Omental fat pad (tissue), 3 donors: ENCODE measurements at regions not wholly inside any gene's neighbourhood (a gene's known extent, or its start where the extent isn't known, plus 50 kb on each side); places are given as distances from the start of the nearest gene placed in this dataset.
"Not testable (repeated sequence)": the region's sequence is repeated elsewhere in the genome, so short reads cannot be mapped to it uniquely, and the experiment has no call there.

Experiments used
- ATAC-seq: fragments of 150-250 bp; one replicate; pipeline ENCODE4 v1.9.1; 2016; ENCODE audit warnings: mild to moderate bottlenecking, moderate library complexity; ENCODE audit not compliant: low FRiP score
- DNase-seq: peaks from one replicate; pipeline ENCODE4 v3.0.0-alpha.2; 2019; ENCODE audit warnings: low spot score
- TF ChIP-seq, protein P1 (sequence below), 3 donors: fragments of 450-650 bp; IDR thresholded peaks; one replicate each; pipeline ENCODE4 v1.5.1; 2016 to 2017; ENCODE audit warnings: antibody characterized with exemption in 3 of 3, mild to moderate bottlenecking in 3 of 3, moderate library complexity in 2 of 3

DNA sequence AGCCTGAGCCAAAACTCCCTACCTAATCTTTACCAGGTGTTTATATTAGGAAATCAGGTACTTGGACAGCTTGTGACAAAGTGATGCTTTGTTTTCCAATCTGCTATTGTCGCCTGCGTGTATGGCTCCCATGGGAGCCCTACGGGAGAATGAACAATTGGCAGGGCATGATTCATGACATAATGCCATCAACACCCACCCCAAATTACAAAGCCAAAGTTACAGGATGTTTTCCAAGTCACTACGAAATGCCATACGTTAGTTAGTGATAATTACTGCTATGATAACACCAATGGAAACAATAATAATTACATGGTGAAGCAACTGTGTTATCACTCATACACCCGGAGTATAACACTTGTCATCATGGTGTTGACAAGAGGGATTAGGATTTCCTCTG lies 226.4 kb downstream of the FAM181B start:
- DNase-seq (no peak), ATAC-seq (no peak)
- TF ChIP-seq, protein P1, sequence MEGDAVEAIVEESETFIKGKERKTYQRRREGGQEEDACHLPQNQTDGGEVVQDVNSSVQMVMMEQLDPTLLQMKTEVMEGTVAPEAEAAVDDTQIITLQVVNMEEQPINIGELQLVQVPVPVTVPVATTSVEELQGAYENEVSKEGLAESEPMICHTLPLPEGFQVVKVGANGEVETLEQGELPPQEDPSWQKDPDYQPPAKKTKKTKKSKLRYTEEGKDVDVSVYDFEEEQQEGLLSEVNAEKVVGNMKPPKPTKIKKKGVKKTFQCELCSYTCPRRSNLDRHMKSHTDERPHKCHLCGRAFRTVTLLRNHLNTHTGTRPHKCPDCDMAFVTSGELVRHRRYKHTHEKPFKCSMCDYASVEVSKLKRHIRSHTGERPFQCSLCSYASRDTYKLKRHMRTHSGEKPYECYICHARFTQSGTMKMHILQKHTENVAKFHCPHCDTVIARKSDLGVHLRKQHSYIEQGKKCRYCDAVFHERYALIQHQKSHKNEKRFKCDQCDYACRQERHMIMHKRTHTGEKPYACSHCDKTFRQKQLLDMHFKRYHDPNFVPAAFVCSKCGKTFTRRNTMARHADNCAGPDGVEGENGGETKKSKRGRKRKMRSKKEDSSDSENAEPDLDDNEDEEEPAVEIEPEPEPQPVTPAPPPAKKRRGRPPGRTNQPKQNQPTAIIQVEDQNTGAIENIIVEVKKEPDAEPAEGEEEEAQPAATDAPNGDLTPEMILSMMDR (IDR thresholded peaks at IDR 0.05), result no peak

DNA sequence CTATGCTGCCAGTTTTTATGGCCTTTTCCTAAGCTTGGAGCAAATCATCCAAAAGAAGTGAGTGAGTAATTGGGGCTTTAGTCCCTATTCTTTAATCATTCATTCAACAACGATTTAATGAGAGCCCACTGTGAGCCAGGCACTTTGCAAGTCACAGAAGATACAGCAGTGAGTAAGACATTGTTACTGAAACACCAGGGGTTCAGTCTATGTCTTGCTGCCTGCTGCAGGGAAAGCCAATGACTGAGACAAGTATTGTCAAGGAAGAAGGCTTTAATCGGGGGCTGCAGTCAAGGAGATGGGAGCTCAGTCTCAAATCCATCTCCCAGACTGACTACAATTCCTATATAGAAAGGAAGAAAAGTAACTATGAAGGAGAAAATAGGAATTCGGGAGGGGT lies 228.3 kb downstream of the FAM181B start:
- DNase-seq (no peak), ATAC-seq (no peak)
- TF ChIP-seq, protein P1 (IDR thresholded peaks at IDR 0.05), result no peak

DNA sequence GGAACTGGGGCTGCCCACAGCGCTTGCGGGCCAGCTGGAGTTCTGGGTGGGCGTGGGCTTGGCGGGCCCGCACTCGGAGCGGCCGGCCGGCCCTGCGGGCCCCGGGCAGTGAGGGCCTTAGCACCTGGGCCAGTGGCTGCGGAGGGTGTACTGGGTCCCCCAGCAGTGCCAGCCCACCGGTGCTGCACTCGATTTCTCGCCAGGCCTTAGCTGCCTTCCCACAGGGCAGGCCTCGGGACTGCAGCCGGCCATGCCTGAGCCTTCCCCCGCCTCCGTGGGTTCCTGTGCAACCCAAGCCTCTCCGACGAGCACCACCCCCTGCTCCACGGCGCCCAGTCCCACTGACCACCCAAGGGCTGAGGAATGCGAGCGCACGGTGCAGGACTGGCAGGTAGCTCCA lies 232.5 kb downstream of the FAM181B start:
- not testable (repeated sequence) for DNase-seq, ATAC-seq

DNA sequence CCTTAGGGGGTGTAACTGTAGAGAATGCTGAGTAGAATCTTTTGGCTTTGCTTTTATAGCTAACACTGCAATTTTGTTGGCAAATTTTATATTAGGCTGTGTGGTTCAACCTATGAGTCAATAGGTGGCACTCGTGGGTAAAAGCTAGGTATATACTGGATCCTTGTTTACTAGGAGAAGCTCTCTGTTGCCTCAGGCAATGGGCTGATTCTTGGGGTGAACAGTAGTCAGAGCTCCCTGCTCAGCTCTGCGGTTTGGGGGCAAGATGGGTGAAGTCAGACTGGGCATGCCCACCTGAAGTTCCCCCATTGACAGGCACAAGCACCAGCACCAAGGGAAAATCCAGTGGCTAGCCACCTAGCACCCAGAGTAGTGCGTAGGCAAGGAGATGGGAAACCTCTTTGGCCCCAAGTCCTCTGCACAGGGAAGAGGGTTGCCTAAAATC lies 238.7 kb downstream of the FAM181B start:
- no peak for DNase-seq
- ATAC-seq, result no peak
- TF ChIP-seq, protein P1 (IDR thresholded peaks at IDR 0.05), result no peak

DNA sequence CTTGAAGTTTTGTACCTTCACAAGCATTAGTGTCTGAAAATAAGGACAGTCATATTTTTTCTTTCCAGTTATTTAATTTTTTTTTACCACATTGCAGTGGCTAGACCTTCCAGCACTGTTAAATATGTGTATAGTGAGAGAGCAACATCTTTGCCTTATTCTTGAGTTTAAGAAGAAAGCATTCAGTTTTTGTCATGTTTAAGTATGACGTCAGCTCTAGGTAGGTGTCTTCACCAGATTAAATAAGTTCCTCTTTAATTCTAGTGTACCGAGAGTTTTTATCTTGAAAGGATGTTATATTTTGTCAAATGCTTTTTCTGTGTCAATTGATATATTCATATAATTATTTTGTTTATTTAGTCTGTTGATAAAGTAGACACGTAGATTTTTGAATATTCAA lies 258.8 kb downstream of the FAM181B start:
- no peak for DNase-seq
- TF ChIP-seq, protein P1 (IDR thresholded peaks at IDR 0.05), result no peak
- ATAC-seq, result no peak

DNA sequence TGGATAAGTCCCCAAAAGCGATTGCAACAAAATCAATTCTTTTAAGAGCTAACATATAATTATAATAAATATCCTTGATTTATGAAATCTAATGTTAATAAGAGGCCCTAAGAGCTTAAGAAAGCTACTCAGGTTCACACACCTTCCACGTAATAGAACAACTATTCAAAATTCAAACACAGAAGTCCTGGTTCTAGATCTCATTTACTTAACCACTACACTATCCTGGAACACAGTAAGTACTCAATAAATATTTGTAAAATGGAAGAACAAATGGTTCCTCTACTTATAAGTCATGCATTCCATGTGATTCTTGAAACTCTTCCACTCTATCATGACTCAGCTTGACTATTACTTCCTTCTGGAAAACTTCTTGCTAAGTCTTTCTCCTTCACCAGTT lies 268.2 kb downstream of the FAM181B start:
- DNase-seq, result no peak
- no peak for ATAC-seq

DNA sequence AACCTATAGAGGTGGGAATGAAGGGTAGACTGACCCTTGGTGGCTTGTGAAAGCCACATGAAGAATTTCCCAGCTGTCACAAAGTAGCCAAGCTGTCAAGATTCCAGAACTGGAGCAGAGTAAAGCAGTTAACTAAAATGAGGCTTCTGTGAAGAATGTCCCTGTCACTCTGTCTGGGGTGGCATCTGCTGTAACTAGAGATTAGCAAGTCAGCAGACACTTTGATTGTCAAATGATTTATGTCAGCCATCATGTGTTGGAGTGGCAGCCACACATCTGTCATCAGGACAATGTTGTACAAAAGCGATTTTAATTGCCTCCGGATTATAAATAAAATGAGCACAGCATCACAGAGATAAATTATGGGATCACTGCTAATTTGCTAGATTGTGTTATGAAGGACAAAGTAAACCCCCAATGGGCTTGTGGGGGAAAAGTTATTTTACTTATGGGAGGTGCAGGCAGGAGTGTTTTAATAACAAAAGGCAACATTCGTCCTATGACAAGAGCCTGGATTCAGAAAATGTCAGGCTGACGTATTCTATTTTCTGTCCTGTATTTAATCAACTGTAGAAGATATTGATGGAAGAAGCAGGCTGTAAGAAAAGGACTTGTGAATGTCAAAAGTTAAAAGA lies 270.9 kb downstream of the FAM181B start:
- no peak for DNase-seq
- TF ChIP-seq, protein P1 (IDR thresholded peaks at IDR 0.05), result no peak
- no peak for ATAC-seq

More for the DNA sequence above, 268.2 kb downstream of the FAM181B start:
- TF ChIP-seq, protein P1 (IDR thresholded peaks at IDR 0.05), result no peak
